ENCODE measurements at regions not wholly inside any gene's neighbourhood (a gene's known extent, or its start where the extent isn't known, plus 50 kb on each side); places are given as distances from the start of the nearest gene placed in this dataset.

DNA sequence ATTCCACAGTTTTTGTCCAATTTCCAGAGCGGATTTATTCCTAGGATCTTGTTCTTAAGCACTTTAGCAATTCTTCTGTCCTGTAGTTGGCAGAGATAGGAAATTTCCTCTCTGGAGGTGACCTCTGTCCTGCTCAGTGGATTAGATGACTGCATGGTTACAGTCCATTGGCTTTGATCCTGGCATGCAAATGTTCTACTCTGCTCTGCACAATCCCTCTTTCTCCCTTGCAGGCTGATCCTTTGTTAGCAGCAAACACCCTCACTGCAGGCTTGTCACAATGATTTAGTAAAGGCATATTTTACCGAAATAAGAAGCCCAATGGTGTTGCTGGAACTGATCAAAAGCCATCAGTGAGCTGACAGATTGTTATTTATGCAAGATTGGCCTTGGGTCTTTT lies 243.8 kb downstream of the COX7C start:
- no peak for TF ChIP-seq POLR2A (IDR thresholded peaks at IDR 0.05)
- TF ChIP-seq, protein P1, sequence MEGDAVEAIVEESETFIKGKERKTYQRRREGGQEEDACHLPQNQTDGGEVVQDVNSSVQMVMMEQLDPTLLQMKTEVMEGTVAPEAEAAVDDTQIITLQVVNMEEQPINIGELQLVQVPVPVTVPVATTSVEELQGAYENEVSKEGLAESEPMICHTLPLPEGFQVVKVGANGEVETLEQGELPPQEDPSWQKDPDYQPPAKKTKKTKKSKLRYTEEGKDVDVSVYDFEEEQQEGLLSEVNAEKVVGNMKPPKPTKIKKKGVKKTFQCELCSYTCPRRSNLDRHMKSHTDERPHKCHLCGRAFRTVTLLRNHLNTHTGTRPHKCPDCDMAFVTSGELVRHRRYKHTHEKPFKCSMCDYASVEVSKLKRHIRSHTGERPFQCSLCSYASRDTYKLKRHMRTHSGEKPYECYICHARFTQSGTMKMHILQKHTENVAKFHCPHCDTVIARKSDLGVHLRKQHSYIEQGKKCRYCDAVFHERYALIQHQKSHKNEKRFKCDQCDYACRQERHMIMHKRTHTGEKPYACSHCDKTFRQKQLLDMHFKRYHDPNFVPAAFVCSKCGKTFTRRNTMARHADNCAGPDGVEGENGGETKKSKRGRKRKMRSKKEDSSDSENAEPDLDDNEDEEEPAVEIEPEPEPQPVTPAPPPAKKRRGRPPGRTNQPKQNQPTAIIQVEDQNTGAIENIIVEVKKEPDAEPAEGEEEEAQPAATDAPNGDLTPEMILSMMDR (IDR thresholded peaks at IDR 0.05) = no peak
- TF ChIP-seq EP300 (IDR thresholded peaks at IDR 0.05) = no peak
